Sigmoid colon (tissue), 6 donors: ENCODE measurements at regions not wholly inside any gene's neighbourhood (a gene's known extent, or its start where the extent isn't known, plus 50 kb on each side); places are given as distances from the start of the nearest gene placed in this dataset.
"Not testable (repeated sequence)": the region's sequence is repeated elsewhere in the genome, so short reads cannot be mapped to it uniquely, and the experiment has no call there.

Source experiments
- DNase-seq: peaks from one replicate; pipeline ENCODE4 v3.0.0-alpha.2; 2019
- H3K27ac ChIP-seq, 4 donors: fragments of 200-600 bp; sonication (generic); one replicate each; pipeline ENCODE4 v1.5.1; 2016 to 2019; ENCODE audit warnings: mild to moderate bottlenecking in 1 of 4
- H3K27me3 ChIP-seq, 3 donors: fragments of 200-600 bp; sonication (generic); one replicate each; pipeline ENCODE4 v1.5.1; 2019; ENCODE audit warnings: mild to moderate bottlenecking in 1 of 3
- H3K36me3 ChIP-seq, 4 donors: fragments of 200-600 bp; sonication (generic); one replicate each; pipeline ENCODE4 v1.5.1; 2016 to 2019
- H3K4me1 ChIP-seq, 4 donors: fragments of 200-600 bp; sonication (generic); one replicate each; pipeline ENCODE4 v1.5.1; 2017 to 2019
- H3K4me3 ChIP-seq, 4 donors: fragments of 200-600 bp; sonication (generic); one replicate each; pipeline ENCODE4 v1.5.1; 2017 to 2019; ENCODE audit warnings: mild to moderate bottlenecking in 2 of 4, moderate library complexity in 1 of 4
- H3K9me3 ChIP-seq, 4 donors: fragments of 200-600 bp in 3 of 4; sonication (generic) in 3 of 4; one replicate each; pipeline versions ENCODE4 v1.5.1 to v1.6.1; 2013 to 2019
- CTCF ChIP-seq, 4 experiments: fragments of 450-650 bp in 3 of 4; fragments of 200-600 bp in 1 of 4; IDR thresholded peaks; one replicate each; pipeline ENCODE4 v1.5.1; 2016 to 2019; ENCODE audit warnings: antibody characterized with exemption in 4 of 4, mild to moderate bottlenecking in 3 of 4, moderate library complexity in 2 of 4
- EP300 ChIP-seq, 4 donors: sonication (generic); formaldehyde crosslinking; IDR thresholded peaks; one replicate each; pipeline ENCODE4 v1.6.1; 2017; ENCODE audit warnings: antibody characterized with exemption in 4 of 4
- POLR2A ChIP-seq, 2 donors: fragments of 450-650 bp; IDR thresholded peaks; one replicate each; pipeline ENCODE4 v1.6.1; 2016; ENCODE audit warnings: antibody characterized with exemption in 2 of 2, mild to moderate bottlenecking in 2 of 2, moderate library complexity in 2 of 2
- POLR2AphosphoS5 ChIP-seq, 4 donors: sonication (generic); formaldehyde crosslinking; IDR thresholded peaks; one replicate each; pipeline ENCODE4 v1.6.1; 2017; ENCODE audit warnings: antibody characterized with exemption in 4 of 4
- WGBS, 2 donors: extraction: QIAGEN DNeasy Blood & Tissue Kit; methylation state at CpG; one replicate each; pipeline ENCODE4 v1.1.7; 2013; 5-methylcytosine and 5-hydroxymethylcytosine counted together
- intact Hi-C: fragments of 100-400 bp; cut with DNase I; formaldehyde crosslinking; loops from one replicate; pipeline ENCODE4 v1.15.1; 2023
- donor health status: healthy with polysubstance abuse.
- donor health status: healthy.

GRCh38 chr9:26613851-26614350 lies 278.7 kb downstream of the CAAP1 start:
- TF ChIP-seq CTCF (IDR thresholded peaks at IDR 0.05) = peak in 1 of 4 experiments; percentile 24
- H3K27me3 ChIP-seq, H3K9me3 ChIP-seq, H3K4me1 ChIP-seq, H3K4me3 ChIP-seq, DNase-seq, intact Hi-C loops, H3K27ac ChIP-seq, H3K36me3 ChIP-seq: not testable (repeated sequence)
- 60 to 69% methylated on average over 12 of the region's 12 CpGs for WGBS, 2 donors

GRCh38 chr9:26612211-26612610 lies 280.4 kb downstream of the CAAP1 start:
- Histone ChIP-seq H3K36me3 (no peaks in the 10 kb centered on the region), H3K27ac (no peak overlapping the region), H3K9me3 (no peaks in the 10 kb centered on the region), H3K27me3 (no peaks in the 10 kb centered on the region), H3K4me1 (no peaks in the 10 kb centered on the region), H3K4me3 (no peak overlapping the region)
- no peak for DNase-seq
- TF ChIP-seq EP300 (IDR thresholded peaks at IDR 0.05) (no peak), CTCF (IDR thresholded peaks at IDR 0.05) (no peak), POLR2A (IDR thresholded peaks at IDR 0.05) (no peak), POLR2AphosphoS5 (IDR thresholded peaks at IDR 0.05) (no peak)
- WGBS, 2 donors = 66 to 71% methylated on average over 3 of the region's 3 CpGs
- intact Hi-C loops = no loop called here

- no peaks in the 10 kb centered on the region for H3K27me3 ChIP-seq
- no peaks in the 10 kb centered on the region for H3K4me1 ChIP-seq
- intact Hi-C loops = no loop called here
- DNase-seq = no peak
- no peaks in the 10 kb centered on the region for H3K9me3 ChIP-seq
- TF ChIP-seq POLR2AphosphoS5 (IDR thresholded peaks at IDR 0.05) = no peak
- no peak for TF ChIP-seq POLR2A (IDR thresholded peaks at IDR 0.05)
- no peak for TF ChIP-seq CTCF (IDR thresholded peaks at IDR 0.05)
- no peak for TF ChIP-seq EP300 (IDR thresholded peaks at IDR 0.05)
- H3K4me3 ChIP-seq = no peak overlapping the region
- H3K36me3 ChIP-seq = no peaks in the 10 kb centered on the region
- no peak overlapping the region for H3K27ac ChIP-seq
- 89 to 94% methylated on average over 1 of the region's 1 CpG for WGBS, 2 donors
These were observed 285.8 kb downstream of the CAAP1 start for GRCh38 chr9:26606756-26607155.

GRCh38 chr9:26605367-26605766 lies 287.2 kb downstream of the CAAP1 start:
- intact Hi-C loops = no loop called here
- H3K9me3 ChIP-seq = no peaks in the 10 kb centered on the region
- WGBS, 2 donors = 62 to 83% methylated on average over 1 of the region's 1 CpG
- DNase-seq = no peak
- no peak overlapping the region for H3K27ac ChIP-seq
- no peaks in the 10 kb centered on the region for H3K27me3 ChIP-seq
- TF ChIP-seq EP300 (IDR thresholded peaks at IDR 0.05) (no peak), POLR2A (IDR thresholded peaks at IDR 0.05) (no peak), CTCF (IDR thresholded peaks at IDR 0.05) (no peak), POLR2AphosphoS5 (IDR thresholded peaks at IDR 0.05) (no peak)
- no peaks in the 10 kb centered on the region for H3K4me1 ChIP-seq
- H3K36me3 ChIP-seq = no peaks in the 10 kb centered on the region
- no peak overlapping the region for H3K4me3 ChIP-seq

- WGBS, 2 donors = 81% methylated on average over 4 of the region's 4 CpGs
- Histone ChIP-seq H3K9me3 (no peaks in the 10 kb centered on the region), H3K36me3 (no peaks in the 10 kb centered on the region), H3K27me3 (no peaks in the 10 kb centered on the region), H3K4me3 (no peak overlapping the region), H3K4me1 (no peaks in the 10 kb centered on the region), H3K27ac (no peak overlapping the region)
- intact Hi-C loops = no loop called here
- no peak for DNase-seq
- no peak for TF ChIP-seq POLR2AphosphoS5 (IDR thresholded peaks at IDR 0.05)
- TF ChIP-seq CTCF (IDR thresholded peaks at IDR 0.05) = no peak
- TF ChIP-seq EP300 (IDR thresholded peaks at IDR 0.05) = no peak
- no peak for TF ChIP-seq POLR2A (IDR thresholded peaks at IDR 0.05)
These were observed 288.4 kb downstream of the CAAP1 start for GRCh38 chr9:26604076-26604662.
